Activated T-cell treated with anti-CD3 and anti-CD28 coated beads for 4 hours (primary cell): ENCODE measurements at regions not wholly inside any gene's neighbourhood (a gene's known extent, or its start where the extent isn't known, plus 50 kb on each side); places are given as distances from the start of the nearest gene placed in this dataset.

ENCODE experiments used
- DNase-seq: peaks from one replicate; pipeline ENCODE4 v3.0.0-alpha.2; 2020

DNA sequence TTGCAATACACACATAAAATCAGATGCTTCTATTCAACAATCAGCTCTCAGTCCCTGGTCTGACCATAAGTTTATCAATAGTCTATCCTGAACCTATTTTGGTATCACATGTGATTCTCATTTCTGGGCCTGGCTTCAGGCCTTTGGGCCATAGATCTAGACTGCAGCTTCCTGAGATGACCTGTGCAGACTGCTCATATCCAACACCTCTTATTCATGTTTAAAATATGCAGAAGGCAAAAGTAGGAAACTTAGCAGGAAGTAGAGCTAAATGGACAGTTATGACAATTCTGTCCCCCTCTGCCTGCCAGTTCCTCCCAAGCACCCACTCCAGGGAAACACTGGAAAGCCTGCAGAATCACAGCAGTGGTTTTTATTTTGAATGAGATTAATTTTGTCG lies 53.3 kb downstream of the C7orf25 start:
- no peak for DNase-seq

DNA sequence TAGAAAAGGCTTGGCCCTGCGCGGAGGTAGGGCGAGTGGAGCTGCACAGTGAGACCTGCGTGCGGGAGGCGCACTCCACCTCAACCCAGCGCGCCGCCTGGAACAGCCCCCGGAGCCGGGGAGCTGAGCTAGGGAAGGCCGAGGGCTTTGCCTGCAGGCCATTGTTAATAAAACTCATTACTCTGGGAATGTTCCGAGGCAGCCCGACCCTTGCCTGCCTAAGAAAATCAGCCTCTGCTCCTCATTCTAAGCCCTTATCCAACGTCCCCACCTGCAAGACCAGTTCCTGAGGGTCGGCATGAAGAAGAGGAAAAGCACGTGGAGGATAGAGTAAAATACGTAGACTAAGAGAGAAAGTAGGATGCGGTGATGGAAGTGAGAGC lies 55.3 kb downstream of the C7orf25 start:
- no peak for DNase-seq

DNA sequence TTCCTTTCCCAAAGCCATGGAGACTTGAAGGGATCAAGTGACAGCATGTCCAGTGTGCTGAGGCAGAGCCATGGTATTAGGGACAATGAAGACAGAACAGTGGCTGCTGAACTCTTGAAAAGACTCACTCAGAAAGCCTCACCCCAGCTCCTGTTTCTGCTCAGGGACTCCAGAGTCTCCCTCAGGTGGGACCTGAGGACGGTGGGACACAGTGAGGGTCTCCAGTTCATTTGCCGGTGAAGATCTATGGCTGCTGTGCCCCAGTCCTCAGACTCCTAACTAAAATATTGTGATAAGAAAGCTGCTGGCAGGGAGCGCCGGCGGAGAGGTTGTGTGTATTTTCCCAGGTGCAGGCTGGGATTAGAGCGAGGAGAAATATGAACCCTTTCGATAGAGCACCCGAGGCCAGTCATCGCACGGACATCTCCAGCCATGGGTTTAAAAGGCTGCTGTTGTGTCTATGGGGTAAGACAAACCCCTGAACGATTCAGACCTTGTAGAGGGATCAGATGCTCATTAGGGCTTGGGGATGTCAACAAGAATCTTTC lies 57.2 kb downstream of the C7orf25 start:
- no peak for DNase-seq

DNA sequence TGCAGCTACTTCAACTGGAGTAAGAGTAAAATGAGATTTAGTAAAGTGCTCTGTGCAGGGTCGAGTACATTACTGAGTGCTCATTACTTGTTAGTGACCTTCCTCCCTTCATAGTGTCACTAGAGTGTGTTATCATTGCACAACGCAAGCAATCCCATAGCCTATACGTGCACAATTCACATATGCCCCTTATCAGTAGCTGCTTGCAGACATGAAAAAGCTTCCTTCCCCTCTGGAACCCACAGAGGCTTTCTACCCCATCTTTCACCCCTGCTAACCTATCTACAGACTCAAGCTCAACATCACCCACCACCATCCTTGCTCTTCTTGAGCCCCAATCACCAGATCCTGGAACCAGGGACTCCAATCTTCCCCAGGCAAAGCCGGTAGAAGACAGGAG lies 59.3 kb downstream of the C7orf25 start:
- DNase-seq = no peak

DNA sequence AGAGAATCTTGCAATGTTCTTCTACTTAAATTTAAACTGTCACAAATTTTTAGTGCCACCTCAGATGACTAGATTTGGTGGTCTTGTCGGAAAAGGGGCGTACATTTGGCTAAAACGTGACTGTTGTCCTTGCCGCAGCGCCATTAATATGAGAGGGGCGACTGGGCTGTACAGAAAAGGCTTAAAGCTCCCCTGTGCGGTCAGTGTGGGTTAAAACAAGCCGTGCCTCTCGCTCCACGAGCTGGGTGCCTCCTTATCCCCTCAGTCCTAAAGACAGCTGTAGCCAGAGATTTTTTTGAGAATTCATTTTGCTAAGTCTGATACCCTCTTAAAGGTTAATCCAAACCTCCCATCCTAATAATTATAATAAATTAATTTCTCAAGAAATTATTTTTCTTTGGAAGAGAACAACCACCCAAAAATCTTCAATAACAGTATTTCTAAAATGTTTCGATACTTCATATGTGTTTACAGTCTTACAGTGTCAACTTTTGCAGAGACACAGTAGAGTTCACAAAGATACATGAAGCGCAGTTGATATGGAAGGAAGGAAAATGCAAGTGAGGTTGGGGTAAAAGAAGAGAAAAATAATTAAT lies 68.6 kb downstream of the C7orf25 start:
- DNase-seq = no peak

DNA sequence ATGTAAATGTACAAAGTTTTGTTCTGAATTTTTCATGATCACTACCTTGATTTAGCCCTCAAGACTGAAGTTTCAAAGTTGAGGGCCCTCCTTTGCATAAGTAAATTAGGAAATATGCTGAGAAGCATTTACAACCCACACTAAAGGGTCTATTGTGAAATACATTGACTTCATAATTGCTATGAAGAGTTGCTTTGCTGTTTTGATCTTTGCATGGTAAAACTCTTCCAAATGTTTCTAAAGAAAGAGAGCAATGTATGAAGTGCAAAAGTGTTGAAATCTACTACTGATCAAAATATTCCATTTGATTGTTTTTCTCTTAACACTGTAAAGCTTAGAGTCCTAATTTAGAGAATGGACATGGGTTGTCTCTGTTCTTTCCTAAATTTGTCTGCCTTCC lies 77.2 kb downstream of the C7orf25 start:
- DNase-seq = no peak

DNA sequence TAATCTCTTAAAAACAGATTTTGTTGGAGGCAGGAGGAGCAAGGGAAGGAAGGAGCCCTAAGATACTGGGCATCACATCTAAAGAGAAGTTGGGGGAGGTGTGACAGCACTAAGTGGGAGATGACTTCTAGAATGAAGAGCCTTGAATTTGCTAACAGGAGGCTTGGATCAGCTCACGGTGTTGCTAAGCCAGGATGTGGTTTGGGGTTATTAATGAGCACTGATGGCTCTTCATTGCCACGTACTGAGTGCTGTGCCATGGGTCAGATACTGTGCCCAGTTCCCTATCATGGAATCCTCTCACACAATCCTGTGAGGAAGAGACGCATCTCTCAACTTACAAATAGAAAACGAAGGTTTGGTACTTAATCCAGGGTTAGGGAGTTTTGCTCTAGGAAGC lies 78.5 kb downstream of the C7orf25 start:
- DNase-seq = no peak

DNA sequence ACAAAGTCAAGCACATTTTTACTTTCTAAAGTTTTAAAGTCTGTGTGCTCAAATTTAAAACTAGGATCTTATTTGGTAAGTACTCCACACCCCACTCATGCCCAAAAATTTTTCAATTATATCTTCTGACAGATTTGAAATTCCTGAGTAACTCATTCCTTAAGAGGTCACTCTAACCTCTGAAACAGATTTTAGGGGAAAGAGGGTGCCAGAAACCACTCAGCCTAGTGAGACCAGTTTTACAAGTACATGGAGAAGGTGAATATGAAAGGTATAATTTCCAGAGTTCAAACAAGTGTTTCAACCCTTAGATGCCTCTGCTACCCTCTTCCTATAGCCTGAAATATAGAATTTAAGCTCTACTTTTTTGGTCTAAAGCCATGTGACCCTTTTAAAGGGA lies 79.2 kb downstream of the C7orf25 start:
- DNase-seq = no peak

DNA sequence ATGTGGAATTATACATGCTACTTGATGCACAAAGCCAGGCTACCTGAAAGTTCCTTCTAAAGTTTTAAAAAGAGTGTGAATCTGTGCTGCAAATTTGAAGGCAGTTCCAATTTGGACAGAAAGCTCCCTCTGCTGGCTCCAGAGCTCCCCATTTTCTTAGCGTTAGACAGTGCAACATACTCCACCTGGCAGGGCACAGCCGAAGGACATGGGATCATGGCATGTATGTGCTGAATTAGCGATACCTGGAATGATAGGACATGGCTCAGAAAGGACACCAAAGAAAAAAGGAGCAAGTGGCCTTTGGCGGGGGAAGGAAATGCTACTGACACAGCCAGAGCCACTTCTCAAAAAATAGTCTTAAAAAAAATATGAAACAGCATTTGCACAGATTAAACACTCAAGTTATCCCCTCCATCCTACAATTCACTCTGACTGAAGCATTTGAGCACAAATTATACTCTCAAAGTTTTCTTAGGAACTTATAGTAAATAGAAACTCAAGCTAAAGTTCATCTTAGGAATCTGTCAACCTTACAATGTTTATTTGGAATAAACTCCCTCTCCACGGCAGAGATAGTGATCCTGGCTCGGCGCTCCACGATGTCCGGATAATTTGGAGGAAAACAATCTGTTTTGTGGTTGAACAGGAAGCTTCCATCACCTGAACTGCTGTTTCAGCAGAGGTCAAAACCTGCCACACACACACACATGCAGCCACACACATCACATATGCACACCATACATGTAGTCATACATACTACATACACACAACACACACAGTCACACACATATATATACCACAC lies 80.0 kb downstream of the C7orf25 start:
- no peak for DNase-seq

DNA sequence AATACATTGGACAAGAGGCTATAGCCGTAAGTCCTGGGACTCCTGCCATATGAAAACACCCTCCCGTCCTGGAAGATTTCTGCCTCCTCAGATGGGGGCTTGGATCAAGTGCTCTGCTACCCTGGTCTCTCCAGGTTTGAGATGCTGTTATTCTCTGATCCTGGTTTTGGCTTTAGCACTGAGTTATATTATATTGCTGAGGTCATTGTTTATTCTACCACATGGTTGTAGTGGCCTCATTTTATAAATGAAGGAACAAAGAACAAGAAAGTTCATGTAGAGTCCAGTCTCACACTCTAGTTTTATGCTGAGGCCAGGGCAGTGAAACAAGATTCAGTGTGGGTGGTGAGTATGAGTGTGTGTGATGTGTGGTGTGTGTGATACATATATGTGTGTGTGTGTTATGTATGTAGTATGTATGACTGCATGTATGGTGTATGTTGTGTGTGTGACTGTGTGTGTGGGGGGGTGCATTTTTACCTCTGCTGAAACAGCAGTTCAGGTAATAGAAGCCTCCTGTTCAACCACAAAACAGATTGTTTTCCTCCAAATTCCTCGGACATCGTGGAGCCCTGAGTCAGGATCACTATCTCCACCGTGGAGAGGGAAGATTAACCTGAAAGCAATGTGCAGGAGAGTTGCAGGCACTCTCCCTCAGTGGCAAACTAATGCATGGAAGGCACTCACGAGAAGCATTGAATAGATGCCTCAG lies 80.7 kb downstream of the C7orf25 start:
- DNase-seq = no peak

DNA sequence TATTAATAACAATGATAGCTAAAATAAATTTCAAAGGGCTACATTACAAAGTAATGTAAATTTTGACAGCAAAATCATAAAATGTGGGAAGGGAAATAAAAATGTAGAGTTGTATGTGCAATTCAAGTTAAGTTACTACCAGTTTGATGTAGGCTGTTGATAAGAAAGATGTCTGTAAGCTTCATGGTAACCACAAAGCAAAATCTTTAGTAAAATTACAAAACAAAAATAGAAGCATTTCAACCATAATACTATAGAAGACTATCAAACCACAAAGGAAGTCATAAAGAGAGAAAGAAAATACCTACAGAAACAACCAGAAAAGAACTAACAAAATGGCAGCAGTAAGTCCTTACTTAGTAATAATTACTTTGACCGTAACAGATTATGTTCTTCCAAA lies 99.1 kb downstream of the C7orf25 start:
- no peak for DNase-seq

DNA sequence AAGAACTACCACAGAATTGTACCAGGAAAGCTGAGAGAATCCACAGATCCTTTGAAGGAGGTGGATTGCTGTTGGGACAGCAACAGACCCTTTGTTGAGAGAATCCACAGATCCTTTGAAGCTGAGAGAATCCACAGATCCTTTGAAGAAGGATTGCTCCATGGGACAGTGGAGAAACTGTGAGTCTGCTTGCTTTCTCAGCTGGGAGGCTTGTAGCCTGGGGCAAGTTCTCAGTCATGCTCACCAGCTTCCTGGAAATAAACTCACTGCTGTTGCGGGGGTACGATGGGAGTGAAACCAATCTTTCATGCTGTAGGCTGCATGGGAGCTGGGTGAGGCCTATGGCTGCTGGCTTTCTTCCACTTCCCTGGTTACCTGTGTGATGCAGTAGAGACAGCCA lies 106.3 kb downstream of the C7orf25 start:
- no peak for DNase-seq

DNA sequence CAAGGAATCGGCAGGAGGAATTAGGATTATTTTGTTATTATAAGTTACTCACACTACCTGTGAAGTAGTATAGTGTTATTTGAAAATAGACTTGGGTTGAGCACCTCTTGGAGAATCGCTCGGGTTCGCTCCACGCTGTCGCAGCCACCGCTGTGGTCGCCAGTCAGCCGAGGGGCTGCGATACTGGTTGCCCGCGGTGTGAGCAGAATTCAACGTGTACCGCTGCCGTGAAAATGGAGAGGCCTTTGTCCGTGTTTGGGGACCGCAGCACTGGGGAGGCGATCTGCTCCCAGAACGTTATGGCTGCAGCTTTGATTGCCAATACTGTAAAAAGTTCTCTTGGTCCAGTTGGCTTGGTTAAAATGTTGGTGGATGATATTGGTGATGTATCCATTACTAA lies 117.2 kb downstream of the C7orf25 start:
- DNase-seq = no peak

DNA sequence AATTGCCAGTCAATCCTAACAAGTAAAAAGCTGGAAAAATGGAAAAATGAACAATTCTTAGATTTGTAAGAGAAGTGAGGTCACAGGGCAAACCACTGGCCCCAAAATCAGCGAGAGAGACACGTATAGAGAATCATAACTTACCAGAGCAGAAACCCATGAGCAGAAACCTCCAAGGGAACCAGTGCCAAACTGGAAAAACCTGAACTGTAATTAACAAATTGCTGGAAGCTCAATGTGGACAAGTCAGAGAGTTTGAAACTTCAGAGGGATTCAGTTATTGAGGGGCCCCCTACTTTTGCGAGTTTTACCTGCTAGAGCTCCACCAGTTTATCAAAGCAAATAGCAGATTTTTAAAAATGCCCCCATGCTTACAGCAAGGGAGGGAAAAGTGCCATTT lies 119.0 kb downstream of the C7orf25 start:
- DNase-seq = no peak

DNA sequence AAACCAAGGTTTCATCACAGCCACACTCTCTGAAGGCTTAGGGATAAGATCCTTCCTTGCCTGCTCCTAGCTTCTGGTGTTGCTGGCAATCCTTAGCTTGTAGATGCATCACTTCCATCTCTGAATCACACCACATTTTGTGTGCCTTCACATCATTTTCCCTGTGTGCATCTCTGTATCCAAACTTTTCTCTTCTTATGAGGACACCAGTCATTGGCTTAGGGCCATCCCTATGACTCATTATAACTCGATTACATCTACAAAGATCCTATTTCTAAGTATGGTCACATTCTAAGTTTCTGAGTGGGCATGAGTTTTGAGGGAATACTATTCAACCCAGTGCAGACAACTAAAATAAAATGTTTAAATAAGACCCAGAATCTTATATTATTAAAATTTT lies 121.7 kb downstream of the C7orf25 start:
- DNase-seq = no peak

DNA sequence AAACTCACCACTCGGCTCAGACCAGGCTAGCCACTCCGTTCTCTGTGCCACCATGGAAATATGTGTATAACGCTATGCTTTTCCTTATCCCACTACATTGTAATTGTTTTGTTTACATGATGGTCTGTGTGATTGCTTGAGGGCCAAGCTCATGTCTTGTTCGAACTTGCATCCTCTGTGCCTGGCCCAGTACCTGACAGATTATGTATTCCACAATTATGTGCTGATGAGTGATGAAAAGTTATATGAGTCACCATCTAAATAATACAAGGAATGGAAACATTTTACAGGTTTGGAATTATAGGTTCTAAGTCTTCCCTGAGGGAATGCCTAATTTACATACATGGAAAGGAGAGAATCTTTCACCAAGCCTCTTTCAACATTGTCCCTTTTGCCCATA lies 137.4 kb downstream of the C7orf25 start:
- DNase-seq = no peak

DNA sequence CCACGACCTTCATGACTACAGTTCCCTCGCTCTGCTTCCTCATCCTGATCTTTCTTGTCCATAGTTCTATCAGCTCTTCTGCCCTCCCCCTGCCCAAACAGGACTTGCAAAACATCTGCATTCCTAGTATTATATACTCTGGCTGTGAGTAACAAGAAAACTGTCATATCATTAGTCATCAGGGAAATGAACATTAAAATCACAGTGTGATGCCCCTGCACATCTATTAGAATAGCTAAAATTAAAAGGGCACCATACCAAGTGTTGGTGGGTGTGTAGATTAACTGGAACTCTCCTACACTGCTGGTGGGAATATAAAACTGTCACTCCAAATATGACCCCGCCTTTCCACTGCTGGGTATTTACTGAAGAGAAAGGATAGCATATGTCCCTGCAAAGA lies 141.8 kb downstream of the C7orf25 start:
- DNase-seq = no peak

DNA sequence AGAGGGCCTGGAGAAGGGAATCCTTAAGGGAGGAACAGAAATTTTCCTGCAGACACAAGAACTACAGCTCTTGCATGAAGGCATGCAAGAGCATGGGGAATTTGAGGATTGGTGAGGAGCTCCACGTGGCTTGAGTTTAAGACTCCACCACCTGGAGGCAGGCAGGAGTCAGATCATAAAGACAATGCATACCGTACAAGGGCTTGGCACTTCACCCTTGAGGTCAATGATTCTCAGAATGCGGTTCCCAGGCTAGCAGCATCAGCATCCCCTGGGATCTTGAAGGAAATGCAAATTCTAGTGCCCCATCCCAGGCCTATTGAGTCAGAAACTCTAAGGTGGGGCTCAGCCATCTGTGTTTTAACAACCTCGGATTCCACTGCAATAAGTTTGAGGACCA lies 143.8 kb downstream of the C7orf25 start:
- no peak for DNase-seq

DNA sequence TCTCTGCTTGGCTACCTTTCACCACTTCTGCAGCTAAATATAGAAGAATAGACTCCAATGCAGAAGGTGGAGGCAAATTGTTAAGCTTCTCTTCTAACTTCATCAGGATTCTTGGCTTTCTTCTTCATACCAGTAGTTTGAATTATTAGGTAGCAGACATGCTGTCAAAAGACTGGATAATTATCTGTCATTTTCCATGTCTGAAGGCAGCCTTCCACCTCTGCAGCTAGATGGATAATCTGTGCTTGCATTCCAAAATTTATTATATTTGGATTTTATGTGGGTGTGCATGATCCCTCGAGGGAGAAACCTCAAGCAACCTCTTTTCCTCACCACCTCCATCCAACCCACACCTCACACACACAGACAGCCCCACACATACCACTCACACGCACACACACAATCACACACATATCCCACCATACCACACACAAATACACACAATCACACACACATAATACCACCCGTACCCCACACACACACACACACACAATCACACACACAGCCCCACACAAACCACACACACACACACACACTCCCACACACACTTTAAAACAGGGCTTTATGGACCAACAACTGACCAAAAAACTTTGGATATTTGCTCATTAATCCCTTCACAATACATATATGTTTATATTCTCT lies 145.0 kb downstream of the C7orf25 start:
- no peak for DNase-seq

DNA sequence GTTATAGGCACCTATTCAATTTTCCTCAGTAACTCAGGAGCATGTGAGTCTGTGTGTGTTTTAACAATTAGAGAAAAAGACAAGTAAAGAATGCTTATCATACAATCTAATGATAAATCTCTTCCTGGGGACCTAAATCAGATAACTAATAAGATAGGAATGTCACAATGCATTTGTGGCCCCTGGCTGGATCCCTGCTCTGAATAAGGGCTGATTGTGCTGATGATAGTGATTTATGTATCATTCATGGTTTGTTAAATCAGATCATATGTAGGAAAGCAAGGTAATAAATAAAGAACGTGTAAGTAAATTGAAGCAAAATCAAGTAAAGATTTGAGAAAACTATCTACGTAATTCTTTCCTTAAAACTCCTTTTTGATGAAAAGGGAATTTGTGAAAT lies 145.9 kb downstream of the C7orf25 start:
- DNase-seq = no peak

DNA sequence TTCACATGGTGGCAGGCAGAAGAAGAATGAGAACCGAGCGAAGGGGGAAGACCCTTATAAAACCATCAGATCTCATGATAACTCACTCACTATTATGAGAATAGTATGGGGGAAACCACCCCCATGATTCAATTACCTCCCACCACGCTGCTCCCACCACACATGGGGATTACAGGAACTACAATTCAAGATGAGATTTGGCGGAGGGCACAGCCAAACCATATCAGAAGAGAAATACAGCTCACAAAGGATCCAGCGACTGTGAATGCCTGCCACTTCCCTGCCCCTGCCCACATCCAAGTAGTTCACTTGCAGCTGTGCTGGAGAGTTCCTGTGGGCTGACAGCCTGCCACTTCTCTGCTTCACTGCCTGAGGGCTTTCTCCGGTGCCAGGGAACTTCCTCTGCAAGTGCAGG lies 148.7 kb downstream of the C7orf25 start:
- no peak for DNase-seq

DNA sequence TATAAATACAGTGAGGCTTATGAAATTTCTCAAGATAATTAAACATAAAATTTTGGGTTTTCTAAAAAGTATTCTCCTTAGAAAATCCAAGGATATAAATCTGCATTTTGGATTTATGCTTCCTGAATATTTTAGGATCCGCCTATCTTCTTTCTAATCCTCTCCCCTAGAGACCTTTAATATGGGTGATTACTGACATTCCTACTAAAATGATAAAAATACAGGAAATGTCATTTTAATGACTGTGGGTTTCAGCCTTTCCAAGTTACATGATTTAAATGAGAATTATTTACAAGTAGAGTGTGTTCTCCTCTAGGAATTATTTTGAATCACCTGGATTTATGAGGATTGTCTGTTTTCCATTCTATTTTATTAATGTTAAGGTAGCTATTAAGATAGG lies 150.4 kb downstream of the C7orf25 start:
- DNase-seq = no peak

DNA sequence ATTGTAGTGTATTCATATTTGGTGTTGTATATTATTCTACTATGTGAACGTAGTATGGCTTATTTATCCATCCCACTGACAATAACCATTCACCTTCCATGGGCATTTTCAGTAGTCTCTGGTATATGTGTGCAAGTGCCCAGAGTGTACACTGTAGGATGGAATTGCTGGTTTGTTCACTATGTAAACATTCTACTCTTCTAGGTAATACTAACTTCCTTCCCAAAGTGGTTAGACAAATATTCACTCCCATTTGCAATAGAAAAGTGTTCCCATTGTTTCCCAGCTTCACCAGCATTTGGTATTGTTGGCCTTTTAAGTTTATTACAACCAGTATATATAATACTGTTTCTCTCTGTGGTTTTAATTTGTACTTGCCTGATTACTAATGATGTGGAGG lies 153.7 kb downstream of the C7orf25 start:
- no peak for DNase-seq

DNA sequence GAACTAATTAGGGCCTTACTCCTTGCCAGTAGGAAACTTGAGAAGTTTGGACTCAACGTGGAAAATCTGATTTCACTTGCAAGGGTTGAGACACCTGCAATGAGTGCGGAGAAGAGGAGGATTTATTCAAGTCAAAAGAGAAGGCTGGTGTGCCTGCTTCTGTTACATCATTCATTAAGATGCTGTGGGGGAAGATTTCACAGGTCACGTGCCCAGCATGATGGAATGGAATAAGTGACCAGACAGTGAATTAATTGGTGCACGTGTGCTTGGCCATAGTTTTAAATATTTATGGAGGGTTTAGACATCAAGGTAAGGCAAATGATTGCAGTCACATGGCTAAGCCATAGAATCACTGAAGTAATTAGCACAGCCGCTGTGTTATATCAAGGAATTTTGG lies 155.0 kb downstream of the C7orf25 start:
- DNase-seq = no peak
